ENCODE measurements at regions not wholly inside any gene's neighbourhood (a gene's known extent, or its start where the extent isn't known, plus 50 kb on each side); places are given as distances from the start of the nearest gene placed in this dataset.

DNA sequence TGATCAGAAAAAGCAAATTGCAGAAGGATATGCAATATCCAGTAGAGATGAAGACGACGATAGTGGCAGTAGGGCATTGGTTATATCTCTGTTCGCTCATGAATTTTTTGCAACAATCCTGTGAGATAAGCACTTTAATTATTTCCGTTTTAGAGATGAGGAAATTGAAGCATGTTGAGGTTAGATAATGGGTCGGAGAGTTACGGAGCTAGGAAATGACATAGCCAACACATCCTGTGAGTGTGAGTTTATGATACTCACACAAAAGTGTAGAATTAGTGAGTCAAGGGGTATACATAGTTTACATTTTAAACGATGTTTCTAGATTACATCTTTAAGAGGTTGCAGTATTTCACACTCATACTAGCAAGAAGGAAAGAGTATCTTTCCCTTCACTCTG lies 123.1 kb upstream of the ARL4C start:
- no peak for FAIRE-seq
- Histone ChIP-seq H3K4me2 (ENCODE audit: insufficient read depth in 1 of 2, low read depth in 2 of 2, low read length in 2 of 2) (no peak overlapping the region), H4K20me1 (replicated peaks in 1 of 2; ENCODE audit: control insufficient read depth in 1 of 2, insufficient read depth in 2 of 2, low read length in 2 of 2) (no peaks in the 10 kb centered on the region), H3K56ac (replicated peaks; ENCODE audit: insufficient read length, low read depth, low read length) (no peak overlapping the region), H3K4ac (replicated peaks; ENCODE audit: insufficient read length, low read depth, low read length) (no peak overlapping the region), H2BK15ac (ENCODE audit: low read length) (no peak overlapping the region), H3K4me3 (ENCODE audit: extremely low read depth in 1 of 4, insufficient read depth in 2 of 4, low read depth in 3 of 4, low read length in 4 of 4) (no peak overlapping the region), H2BK5ac (ENCODE audit: low read depth, low read length) (no peak overlapping the region), H3K27me3 (replicated peaks in 1 of 4; ENCODE audit: control insufficient read depth in 3 of 4, extremely low read depth in 1 of 4, insufficient read depth in 3 of 4, low read length in 3 of 4) (no peaks in the 10 kb centered on the region), H4K5ac (ENCODE audit: insufficient read length, low read depth, low read length) (no peak overlapping the region), H4K8ac (ENCODE audit: extremely low read depth, insufficient read depth, low read length) (no peak overlapping the region), H2BK12ac (ENCODE audit: low read depth, low read length) (no peak overlapping the region), H3K36me3 (ENCODE audit: control insufficient read depth in 2 of 4, insufficient read depth in 4 of 4, low read length in 3 of 4) (no peaks in the 10 kb centered on the region), H3K9ac (replicated peaks in 1 of 4; ENCODE audit: extremely low read depth in 1 of 4, low read depth in 3 of 4, low read length in 3 of 4) (no peak overlapping the region), H3K18ac (ENCODE audit: extremely low read depth, low read length) (no peak overlapping the region), H4K91ac (replicated peaks; ENCODE audit: insufficient read length, low read length) (no peak overlapping the region), H3K9me3 (ENCODE audit: insufficient read depth in 2 of 2, low read depth in 1 of 2, low read length in 1 of 2) (no peaks in the 10 kb centered on the region), H3K79me1 (ENCODE audit: low read depth, low read length) (no peaks in the 10 kb centered on the region), H2BK20ac (ENCODE audit: low read length) (0 out of 2 replicates have a peak overlapping the region, but pooled peaks have one; percentile 34), H3K23me2 (ENCODE audit: low read depth, low read length) (no peaks in the 10 kb centered on the region), H3K27ac (ENCODE audit: low read depth, low read length) (no peak overlapping the region), H3K4me1 (replicated peaks in 1 of 4; ENCODE audit: control insufficient read depth in 3 of 4, insufficient read depth in 4 of 4, low read length in 3 of 4) (no peaks in the 10 kb centered on the region), H3K23ac (ENCODE audit: insufficient read length) (no peak overlapping the region), H3K79me2 (ENCODE audit: control insufficient read depth in 1 of 2, insufficient read depth in 2 of 2, low read length in 2 of 2) (no peaks in the 10 kb centered on the region), H2AFZ (ENCODE audit: low read length) (no peak overlapping the region), H2AK5ac (ENCODE audit: low read depth, low read length) (no peak overlapping the region), H3K14ac (ENCODE audit: insufficient read length) (no peak overlapping the region), H2BK120ac (replicated peaks; ENCODE audit: low read depth, low read length) (no peak overlapping the region)
- CTCF ChIA-PET (ENCODE audit: partially characterized antibody), result interaction anchor here (1.7 kb wide), 1 partner anchor 9 kb away, joined by 8 read pairs; no protein-coding TSS in a partner anchor
- WGBS, 2 experiments (ENCODE audit: extremely low coverage in 1 of 2, insufficient coverage in 1 of 2, insufficient read length in 1 of 2, insufficient replicate concordance in 2 of 2, low coverage in 1 of 2, low lambda C conversion rate in 2 of 2, missing lambda C conversion rate in 1 of 2), result 89% methylated on average over 7 of the region's 7 CpGs; no CpG with 5 or more reads in 1 of the 2 experiments
- POLR2A ChIA-PET (ENCODE audit: partially characterized antibody), result no interaction called here
- DNase-seq (ENCODE audit: low read depth in 1 of 2, low spot score in 2 of 2), result no peak
- TF ChIP-seq BACH1 (IDR thresholded peaks at IDR 0.05; ENCODE audit: low read length) (no peak), CEBPB (IDR thresholded peaks at IDR 0.05; ENCODE audit: low read depth, low read length) (no peak), SP2 (IDR thresholded peaks at IDR 0.05; ENCODE audit: low read length) (no peak), CHD2 (IDR thresholded peaks at IDR 0.05; ENCODE audit: low read length) (no peak), GTF2F1 (IDR thresholded peaks at IDR 0.05; ENCODE audit: borderline replicate concordance, low read depth, low read length) (no peak), SP1 (IDR thresholded peaks at IDR 0.05; ENCODE audit: low read depth, low read length) (no peak), BRCA1 (IDR thresholded peaks at IDR 0.05; ENCODE audit: low read depth, low read length) (no peak), SRF (IDR thresholded peaks at IDR 0.05; ENCODE audit: low read depth, low read length) (no peak), NRF1 (IDR thresholded peaks at IDR 0.05; ENCODE audit: low read depth, low read length) (no peak), FOSL1 (IDR thresholded peaks at IDR 0.05; ENCODE audit: insufficient read depth, low read depth, low read length) (no peak), TEAD4 (IDR thresholded peaks at IDR 0.05; ENCODE audit: low read depth, low read length) (no peak), EGR1 (IDR thresholded peaks at IDR 0.05; ENCODE audit: borderline replicate concordance, low read depth, low read length) (no peak), SAP30 (IDR thresholded peaks at IDR 0.05; ENCODE audit: insufficient read depth, insufficient replicate concordance, low read length) (no peak), KDM1A (IDR thresholded peaks at IDR 0.05; ENCODE audit: borderline replicate concordance, low read length) (no peak)
